Ascending aorta (tissue), 2 donors: ENCODE measurements at regions not wholly inside any gene's neighbourhood (a gene's known extent, or its start where the extent isn't known, plus 50 kb on each side); places are given as distances from the start of the nearest gene placed in this dataset.

Source experiments
- DNase-seq, 2 donors: peaks; one replicate each; pipeline ENCODE4 v3.0.0-alpha.2; 2019; ENCODE audit warnings: low spot score in 2 of 2
- H3K27ac ChIP-seq, 2 donors: fragments of 200-600 bp; sonication (generic); one replicate each; pipeline ENCODE4 v1.5.1; 2016 to 2017; ENCODE audit warnings: mild to moderate bottlenecking in 1 of 2
- H3K27me3 ChIP-seq: fragments of 200-600 bp; sonication (generic); one replicate; pipeline ENCODE4 v1.5.1; 2017
- H3K36me3 ChIP-seq, 2 donors: fragments of 200-600 bp; sonication (generic); one replicate each; pipeline ENCODE4 v1.5.1; 2016
- H3K4me1 ChIP-seq, 2 donors: fragments of 200-600 bp; sonication (generic); one replicate each; pipeline ENCODE4 v1.5.1; 2016 to 2017; ENCODE audit warnings: mild to moderate bottlenecking in 1 of 2
- H3K4me3 ChIP-seq, 2 donors: fragments of 200-600 bp; sonication (generic); one replicate each; pipeline ENCODE4 v1.5.1; 2016 to 2017; ENCODE audit warnings: mild to moderate bottlenecking in 1 of 2
- H3K9me3 ChIP-seq, 2 donors: fragments of 200-600 bp; sonication (generic); one replicate each; pipeline ENCODE4 v1.5.1; 2016
- intact Hi-C: fragments of 100-400 bp; cut with DNase I; formaldehyde crosslinking; loops from one replicate; pipeline ENCODE4 v1.15.1; 2023
- TF ChIP-seq, protein P1 (sequence below), 3 experiments: fragments of 200-600 bp in 2 of 3; fragments of 450-650 bp in 1 of 3; sonication (generic) in 2 of 3; IDR thresholded peaks; one replicate each; pipeline ENCODE4 v1.5.1; 2016 to 2019; ENCODE audit warnings: antibody characterized with exemption in 3 of 3, mild to moderate bottlenecking in 1 of 3, moderate library complexity in 1 of 3

DNA sequence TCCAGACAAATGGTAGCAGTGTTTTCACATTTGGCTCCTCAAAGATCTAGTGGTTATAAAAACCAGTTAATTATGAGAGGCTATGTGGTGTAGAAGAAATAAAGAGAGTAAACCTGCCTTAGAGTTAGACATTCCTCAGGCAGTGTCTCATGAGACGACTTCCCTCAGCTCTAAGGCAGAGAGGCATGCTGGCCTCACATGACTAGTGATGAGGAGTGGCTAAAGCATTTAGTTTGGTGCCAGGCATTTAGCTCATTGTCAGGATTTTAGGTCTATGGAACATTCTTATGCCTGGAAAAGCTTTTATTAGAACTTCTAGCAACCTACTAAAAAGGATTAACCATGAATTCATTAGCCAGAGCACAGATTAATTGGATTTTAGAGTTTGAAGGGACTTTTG lies 90.3 kb downstream of the RPRM start:
- H3K27me3 ChIP-seq, result no peaks in the 10 kb centered on the region
- TF ChIP-seq, protein P1, sequence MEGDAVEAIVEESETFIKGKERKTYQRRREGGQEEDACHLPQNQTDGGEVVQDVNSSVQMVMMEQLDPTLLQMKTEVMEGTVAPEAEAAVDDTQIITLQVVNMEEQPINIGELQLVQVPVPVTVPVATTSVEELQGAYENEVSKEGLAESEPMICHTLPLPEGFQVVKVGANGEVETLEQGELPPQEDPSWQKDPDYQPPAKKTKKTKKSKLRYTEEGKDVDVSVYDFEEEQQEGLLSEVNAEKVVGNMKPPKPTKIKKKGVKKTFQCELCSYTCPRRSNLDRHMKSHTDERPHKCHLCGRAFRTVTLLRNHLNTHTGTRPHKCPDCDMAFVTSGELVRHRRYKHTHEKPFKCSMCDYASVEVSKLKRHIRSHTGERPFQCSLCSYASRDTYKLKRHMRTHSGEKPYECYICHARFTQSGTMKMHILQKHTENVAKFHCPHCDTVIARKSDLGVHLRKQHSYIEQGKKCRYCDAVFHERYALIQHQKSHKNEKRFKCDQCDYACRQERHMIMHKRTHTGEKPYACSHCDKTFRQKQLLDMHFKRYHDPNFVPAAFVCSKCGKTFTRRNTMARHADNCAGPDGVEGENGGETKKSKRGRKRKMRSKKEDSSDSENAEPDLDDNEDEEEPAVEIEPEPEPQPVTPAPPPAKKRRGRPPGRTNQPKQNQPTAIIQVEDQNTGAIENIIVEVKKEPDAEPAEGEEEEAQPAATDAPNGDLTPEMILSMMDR (IDR thresholded peaks at IDR 0.05), result no peak
- H3K36me3 ChIP-seq, result no peaks in the 10 kb centered on the region
- peaks cover 0 to 2% of the 10 kb centered on the region in 2 donors for H3K4me1 ChIP-seq
- peak overlapping the region in 1 of 2 donors; percentile 13 for H3K27ac ChIP-seq
- peak in 1 of 2 donors; percentile 64 for DNase-seq
- H3K4me3 ChIP-seq, result no peak overlapping the region
- no peaks in the 10 kb centered on the region for H3K9me3 ChIP-seq
- intact Hi-C loops, result no loop called here

DNA sequence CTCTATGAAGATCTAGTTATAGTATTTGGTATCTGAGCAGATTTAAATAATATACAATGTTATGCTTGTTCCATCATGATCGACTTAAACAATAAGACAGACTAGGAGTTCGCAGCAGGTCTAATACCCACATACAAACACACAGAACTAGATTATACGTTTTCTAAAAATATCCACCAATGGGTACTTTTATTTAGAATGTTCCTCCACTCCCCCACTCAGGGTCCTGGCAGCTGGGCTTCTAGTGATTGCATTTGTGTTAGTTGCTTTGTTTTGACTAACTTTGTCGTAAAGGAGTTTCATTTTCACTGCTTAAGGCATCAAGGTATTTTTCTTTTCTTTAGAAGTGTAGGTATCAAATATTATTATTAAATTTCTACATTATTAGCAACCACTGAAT lies 91.4 kb downstream of the RPRM start:
- no peak for DNase-seq
- Histone ChIP-seq H3K4me3 (no peak overlapping the region), H3K4me1 (peaks cover 0 to 2% of the 10 kb centered on the region in 2 donors), H3K27ac (no peak overlapping the region), H3K27me3 (no peaks in the 10 kb centered on the region), H3K36me3 (no peaks in the 10 kb centered on the region), H3K9me3 (no peaks in the 10 kb centered on the region)
- intact Hi-C loops, result no loop called here
- TF ChIP-seq, protein P1 (IDR thresholded peaks at IDR 0.05), result no peak

DNA sequence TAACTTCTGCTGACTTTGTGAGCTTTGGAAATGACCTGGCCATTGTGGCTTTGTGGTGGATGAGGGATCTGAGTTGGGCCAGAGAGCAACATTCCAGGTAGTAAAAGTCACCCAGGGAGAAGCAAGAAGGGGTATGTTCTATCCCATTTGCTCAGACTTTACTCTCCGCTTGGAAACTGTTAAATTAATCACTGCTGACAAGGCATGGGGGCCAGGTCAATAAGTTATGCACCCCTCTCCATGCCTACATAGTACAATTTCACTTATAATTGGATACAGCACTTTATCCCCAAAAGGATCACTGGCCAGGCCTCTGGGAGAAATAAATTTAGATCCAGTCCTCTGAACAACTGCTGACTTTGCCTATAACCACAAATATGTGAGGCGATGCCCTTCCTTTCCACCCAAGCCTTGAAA lies 92.1 kb downstream of the RPRM start:
- H3K27me3 ChIP-seq, result no peaks in the 10 kb centered on the region
- TF ChIP-seq, protein P1 (IDR thresholded peaks at IDR 0.05), result no peak
- H3K4me3 ChIP-seq, result no peak overlapping the region
- peak overlapping the region in 1 of 2 donors; percentile 15 for H3K27ac ChIP-seq
- peaks cover 0 to 2% of the 10 kb centered on the region in 2 donors for H3K4me1 ChIP-seq
- H3K9me3 ChIP-seq, result no peaks in the 10 kb centered on the region
- no peak for DNase-seq
- H3K36me3 ChIP-seq, result no peaks in the 10 kb centered on the region
- intact Hi-C loops, result no loop called here

DNA sequence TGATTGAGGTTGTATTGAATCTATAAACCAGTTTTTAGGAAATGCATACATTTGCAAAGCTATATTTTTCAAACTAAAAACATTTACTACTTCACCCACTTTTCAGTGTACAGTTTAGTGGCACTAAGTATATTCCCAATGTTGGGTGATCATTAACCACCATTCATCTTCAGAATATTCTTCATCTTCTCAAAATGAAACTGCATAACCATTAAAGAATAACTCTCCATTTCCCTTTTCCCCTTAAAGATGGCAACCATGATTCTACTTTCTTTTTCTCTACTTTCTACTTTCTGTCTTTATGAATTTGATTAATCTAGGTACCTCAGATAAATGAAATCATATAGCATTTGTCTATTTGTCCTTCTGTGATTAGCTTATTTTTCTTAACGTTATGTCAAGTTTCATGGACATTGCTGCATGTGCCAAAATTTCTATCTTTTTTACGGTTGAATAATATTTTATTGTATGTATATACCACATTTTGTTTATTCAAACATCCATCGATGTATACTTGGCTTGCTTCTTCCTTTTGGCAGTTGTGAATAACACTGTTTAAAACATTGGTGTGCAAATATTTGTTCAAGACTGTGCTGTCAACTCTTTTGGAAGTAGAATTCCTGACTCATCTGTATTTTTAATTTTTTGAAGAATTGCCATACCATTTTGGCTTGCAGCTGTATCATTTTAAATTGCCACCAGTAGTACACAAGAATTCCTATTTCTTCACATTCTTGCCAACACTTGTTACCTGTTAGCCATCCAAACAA lies 104.9 kb downstream of the RPRM start:
- H3K36me3 ChIP-seq, result no peaks in the 10 kb centered on the region
- DNase-seq, result no peak

DNA sequence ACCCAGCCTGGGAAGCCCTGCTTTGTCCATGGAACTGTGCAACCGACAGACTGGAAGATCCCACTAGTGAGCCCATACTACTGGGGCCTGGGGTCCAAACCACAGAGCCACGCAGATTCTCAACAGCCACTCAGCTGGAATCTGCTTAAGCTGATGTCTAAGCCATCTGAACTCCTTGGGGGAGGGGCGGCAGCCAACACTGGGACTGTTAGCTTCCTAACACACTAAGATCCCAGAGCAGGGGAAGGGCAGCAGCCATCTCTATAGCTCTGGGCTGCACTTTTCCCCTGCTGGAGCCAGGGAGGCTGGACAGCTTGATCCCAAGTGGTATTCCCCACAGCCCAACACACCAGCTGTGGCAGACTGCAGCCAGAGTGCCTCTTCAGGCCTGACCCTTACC lies 118.3 kb downstream of the RPRM start:
- Histone ChIP-seq H3K27ac (no peak overlapping the region), H3K36me3 (no peaks in the 10 kb centered on the region), H3K9me3 (no peaks in the 10 kb centered on the region), H3K4me1 (no peaks in the 10 kb centered on the region), H3K27me3 (no peaks in the 10 kb centered on the region), H3K4me3 (no peak overlapping the region)
- TF ChIP-seq, protein P1 (IDR thresholded peaks at IDR 0.05), result no peak
- intact Hi-C loops, result no loop called here
- DNase-seq, result no peak

More for the DNA sequence above, 104.9 kb downstream of the RPRM start:
- no peaks in the 10 kb centered on the region for H3K27me3 ChIP-seq
- H3K4me1 ChIP-seq, result no peaks in the 10 kb centered on the region
- no peaks in the 10 kb centered on the region for H3K9me3 ChIP-seq
- TF ChIP-seq, protein P1 (IDR thresholded peaks at IDR 0.05), result no peak
- intact Hi-C loops, result no loop called here
- H3K4me3 ChIP-seq, result no peak overlapping the region
- H3K27ac ChIP-seq, result no peak overlapping the region
